ENCODE measurements at regions not wholly inside any gene's neighbourhood (a gene's known extent, or its start where the extent isn't known, plus 50 kb on each side); places are given as distances from the start of the nearest gene placed in this dataset.

GRCh38 chr18:24778810-24779418, 318.5 kb downstream of the HRH4 start:
- Mint-ChIP-seq H3K27ac (peak overlapping the region in 1 of 3 experiments; percentile 10; a peak in 2 of 7 replicates), H3K36me3 (ENCODE audit: insufficient read depth in 1 of 3, low read depth in 3 of 3) (peaks cover 0 to 3% (median 0%) of the 10 kb centered on the region in 3 experiments; a peak in 2 of 7 replicates), H3K4me1 (peaks cover 13 to 16% of the 10 kb centered on the region in 2 experiments), H3K9me3 (peaks cover 0 to 10% of the 10 kb centered on the region in 2 experiments; a peak in 2 of 5 replicates), H3K4me3 (no peak overlapping the region), H3K27me3 (ENCODE audit: low read depth) (no peaks in the 10 kb centered on the region)
- Histone ChIP-seq H3K18ac (ENCODE audit: insufficient read length, low read depth, low read length) (no peak overlapping the region), H4K20me1 (ENCODE audit: control insufficient read depth, insufficient read depth, insufficient read length) (no peaks in the 10 kb centered on the region), H2AK5ac (ENCODE audit: insufficient read length, low read length) (no peak overlapping the region), H3K4me1 (ENCODE audit: insufficient read depth, low read length) (peaks cover 5% of the 10 kb centered on the region; the same call in 1 of the 2 replicates), H2BK5ac (ENCODE audit: insufficient read length, low read length) (no peak overlapping the region), H3K56ac (ENCODE audit: insufficient read length, low read depth, low read length) (no peak overlapping the region), H3K9ac (ENCODE audit: extremely low read depth, insufficient read length, low read length) (no peak overlapping the region), H2BK15ac (ENCODE audit: low read depth, low read length) (no peak overlapping the region), H3K27ac (ENCODE audit: insufficient read length, low read depth, low read length) (no peak overlapping the region), H3K4ac (ENCODE audit: low read depth, low read length) (no peak overlapping the region), H4K91ac (ENCODE audit: insufficient read length, low read depth, low read length) (no peak overlapping the region), H4K5ac (ENCODE audit: insufficient read length, low read depth, low read length) (no peak overlapping the region), H3K9me3 (ENCODE audit: control insufficient read depth, low read depth, low read length) (no peaks in the 10 kb centered on the region), H2BK12ac (ENCODE audit: insufficient read length, low read depth, low read length) (no peak overlapping the region), H3T11ph (ENCODE audit: low read length) (no peak overlapping the region), H3K27me3 (ENCODE audit: insufficient read depth, low read length) (no peaks in the 10 kb centered on the region), H3K4me2 (ENCODE audit: insufficient read depth, insufficient read length, low read length) (no peak overlapping the region), H3K79me1 (ENCODE audit: insufficient read depth, low read depth, low read length, poor library complexity, severe bottlenecking) (no peaks in the 10 kb centered on the region), H2BK120ac (ENCODE audit: low read depth, low read length, poor library complexity, severe bottlenecking) (no peak overlapping the region), H2BK20ac (ENCODE audit: low read depth, low read length, poor library complexity, severe bottlenecking) (no peak overlapping the region), H2AFZ (ENCODE audit: low read length) (no peak overlapping the region), H3K79me2 (ENCODE audit: insufficient read depth, low read length) (no peaks in the 10 kb centered on the region), H3K23ac (ENCODE audit: insufficient read length, low read depth, low read length) (no peak overlapping the region), H3K14ac (ENCODE audit: insufficient read depth, low read length) (no peak overlapping the region), H3K23me2 (ENCODE audit: insufficient read length, low read depth, low read length, poor library complexity, severe bottlenecking) (no peaks in the 10 kb centered on the region), H4K8ac (replicated peaks; ENCODE audit: insufficient read length, low read depth, low read length) (no peak overlapping the region)
- no CpG with 5 or more reads among the region's 6 CpGs for WGBS (ENCODE audit: extremely low coverage, insufficient read length, low lambda C conversion rate)
- TF ChIP-seq, protein P1, sequence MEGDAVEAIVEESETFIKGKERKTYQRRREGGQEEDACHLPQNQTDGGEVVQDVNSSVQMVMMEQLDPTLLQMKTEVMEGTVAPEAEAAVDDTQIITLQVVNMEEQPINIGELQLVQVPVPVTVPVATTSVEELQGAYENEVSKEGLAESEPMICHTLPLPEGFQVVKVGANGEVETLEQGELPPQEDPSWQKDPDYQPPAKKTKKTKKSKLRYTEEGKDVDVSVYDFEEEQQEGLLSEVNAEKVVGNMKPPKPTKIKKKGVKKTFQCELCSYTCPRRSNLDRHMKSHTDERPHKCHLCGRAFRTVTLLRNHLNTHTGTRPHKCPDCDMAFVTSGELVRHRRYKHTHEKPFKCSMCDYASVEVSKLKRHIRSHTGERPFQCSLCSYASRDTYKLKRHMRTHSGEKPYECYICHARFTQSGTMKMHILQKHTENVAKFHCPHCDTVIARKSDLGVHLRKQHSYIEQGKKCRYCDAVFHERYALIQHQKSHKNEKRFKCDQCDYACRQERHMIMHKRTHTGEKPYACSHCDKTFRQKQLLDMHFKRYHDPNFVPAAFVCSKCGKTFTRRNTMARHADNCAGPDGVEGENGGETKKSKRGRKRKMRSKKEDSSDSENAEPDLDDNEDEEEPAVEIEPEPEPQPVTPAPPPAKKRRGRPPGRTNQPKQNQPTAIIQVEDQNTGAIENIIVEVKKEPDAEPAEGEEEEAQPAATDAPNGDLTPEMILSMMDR (conservative IDR thresholded peaks at IDR 0.05), result no peak
- no peak for DNase-seq
